ENCODE measurements at regions not wholly inside any gene's neighbourhood (a gene's known extent, or its start where the extent isn't known, plus 50 kb on each side); places are given as distances from the start of the nearest gene placed in this dataset.
"Not testable (repeated sequence)": the region's sequence is repeated elsewhere in the genome, so short reads cannot be mapped to it uniquely, and the experiment has no call there.

DNA sequence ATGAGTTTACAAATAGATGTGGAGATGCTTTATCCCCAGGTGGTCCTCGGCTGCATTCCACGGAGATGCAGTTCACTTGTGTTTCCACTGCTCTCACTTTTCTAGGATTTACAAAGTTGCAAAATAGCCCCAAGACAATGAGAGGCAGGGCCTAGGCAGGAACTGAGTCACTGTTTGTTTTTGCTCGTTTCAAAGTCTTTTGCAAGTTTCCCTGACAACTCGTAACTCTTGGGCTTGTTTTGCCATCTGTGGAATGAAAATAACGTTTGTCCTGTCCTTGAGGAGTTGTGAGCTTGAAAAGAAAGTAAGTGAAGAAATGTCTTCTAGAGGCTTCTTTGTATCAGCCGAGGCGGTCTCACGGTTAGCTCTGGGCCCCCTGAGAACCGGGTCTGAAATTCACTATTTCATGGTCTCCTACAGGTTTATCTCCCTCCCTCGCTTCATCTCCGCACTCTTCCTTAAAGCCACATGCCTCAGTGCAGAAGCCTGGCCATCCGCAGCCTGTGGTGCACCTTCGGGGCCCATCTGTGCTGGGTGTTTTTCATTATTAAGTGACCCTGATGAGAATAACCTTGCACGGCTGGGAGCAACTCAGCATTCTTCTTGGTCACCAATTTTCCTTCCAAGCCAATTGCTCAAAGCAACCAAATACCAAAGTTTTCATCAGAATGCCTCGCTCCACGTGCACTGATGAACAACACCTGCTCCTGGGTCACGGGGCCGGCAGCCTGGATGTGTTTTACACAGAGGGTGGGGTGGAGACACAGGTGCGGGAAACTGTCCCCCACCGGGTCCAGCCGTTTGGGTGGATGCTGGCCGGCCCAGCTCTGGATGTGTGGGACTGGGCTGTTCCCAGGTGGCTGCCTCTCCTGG, 172.4 kb downstream of the LAT start:
- H3K36me3 Mint-ChIP-seq: peaks cover 0 to 11% of the 10 kb centered on the region in 2 donors
- H3K27ac Mint-ChIP-seq; ATAC-seq (ENCODE audit: low read depth in 2 of 2); H3K9me3 Mint-ChIP-seq; DNase-seq; H3K4me3 Mint-ChIP-seq; H3K27me3 Mint-ChIP-seq: not testable (repeated sequence)
- H3K4me1 Mint-ChIP-seq: peaks cover 0 to 15% (median 4%) of the 10 kb centered on the region in 3 donors

DNA sequence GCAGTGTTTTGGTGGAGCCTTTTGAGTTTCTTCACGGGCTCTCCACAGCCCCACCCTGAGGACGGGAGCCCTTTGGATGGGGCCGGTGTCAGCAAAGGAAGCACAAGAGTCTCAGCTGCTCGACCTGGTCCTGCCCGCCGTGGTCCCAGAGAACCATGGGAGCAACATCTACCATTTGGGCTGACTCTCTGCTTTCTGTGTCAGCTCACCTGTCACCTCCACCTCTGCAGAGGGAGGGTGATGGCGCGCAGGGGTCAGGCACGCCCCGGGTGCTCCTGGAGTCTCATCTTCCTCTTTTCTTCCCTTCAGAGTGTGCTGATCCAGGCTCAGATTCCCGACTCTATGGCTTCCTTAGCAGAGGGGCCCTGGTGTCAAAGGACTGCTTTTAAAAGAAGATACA, 171.7 kb downstream of the LAT start:
- Mint-ChIP-seq H3K27me3 (no peaks in the 10 kb centered on the region), H3K27ac (peak overlapping the region in 2 of 6 donors; percentile 37 to 44), H3K36me3 (peaks cover 0 to 11% of the 10 kb centered on the region in 2 donors), H3K9me3 (no peaks in the 10 kb centered on the region), H3K4me1 (peaks cover 0 to 20% (median 4%) of the 10 kb centered on the region in 3 donors), H3K4me3 (peak overlapping the region in 1 of 8 donors; percentile 56)
- no peak for DNase-seq
- ATAC-seq (ENCODE audit: low read depth in 2 of 2): no peak

DNA sequence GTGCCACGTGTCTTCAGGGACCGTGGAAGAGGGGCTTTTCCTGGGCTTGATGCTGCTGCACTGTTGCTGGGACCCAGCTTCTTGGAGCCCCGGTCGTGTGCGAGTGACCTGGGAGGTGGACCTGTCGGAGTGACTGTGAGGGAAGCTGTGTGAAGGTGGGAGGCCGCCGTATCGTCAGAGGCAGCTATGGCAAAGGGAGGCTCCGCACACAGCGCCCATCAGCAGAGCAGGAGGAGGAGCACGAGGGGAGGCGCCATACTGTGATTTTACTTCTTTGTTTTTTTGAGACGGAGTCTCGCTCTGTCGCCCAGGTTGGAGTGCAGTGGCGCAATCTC, 171.0 kb downstream of the LAT start:
- H3K4me3 Mint-ChIP-seq; H3K9me3 Mint-ChIP-seq; H3K27me3 Mint-ChIP-seq; DNase-seq; ATAC-seq (ENCODE audit: low read depth in 2 of 2): not testable (repeated sequence)
- Mint-ChIP-seq H3K4me1 (peaks cover 0 to 23% (median 4%) of the 10 kb centered on the region in 3 donors), H3K27ac (peak overlapping the region in 2 of 6 donors; percentile 18 to 38), H3K36me3 (peaks cover 0 to 11% of the 10 kb centered on the region in 2 donors)

DNA sequence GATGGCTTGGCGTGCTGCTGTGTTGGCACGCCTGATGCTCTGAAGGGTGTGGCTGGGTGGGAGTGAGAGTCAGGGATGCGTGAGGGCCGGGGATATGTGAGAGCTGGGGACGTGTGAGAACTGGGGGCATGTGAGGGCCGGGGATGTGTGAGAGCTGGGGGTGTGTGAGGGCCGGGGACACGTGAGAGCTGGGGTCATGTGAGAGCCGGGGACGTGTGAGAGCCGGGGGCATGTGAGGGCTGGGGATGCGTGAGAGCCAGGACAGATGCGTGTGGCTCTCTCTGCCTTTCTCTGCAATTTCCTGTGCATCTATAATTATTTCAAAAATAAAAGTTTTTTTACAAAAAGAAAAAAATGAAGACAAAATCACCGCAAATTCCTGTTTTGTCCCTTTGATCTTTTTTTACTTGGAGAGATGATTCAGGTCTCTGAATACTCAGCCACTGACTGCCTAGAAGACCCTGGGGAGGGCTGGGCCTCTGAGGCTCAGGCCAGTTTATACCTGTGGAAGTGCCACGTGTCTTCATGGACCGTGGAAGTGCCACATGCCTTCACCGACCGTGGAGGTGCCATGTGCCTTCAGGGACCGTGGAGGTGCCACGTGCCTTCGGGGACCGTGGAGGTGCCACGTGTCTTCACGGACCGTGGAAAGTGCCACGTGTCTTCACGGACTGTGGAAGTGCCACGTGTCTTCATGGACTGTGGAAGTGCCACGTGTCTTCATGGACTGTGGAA, 170.4 kb downstream of the LAT start:
- H3K4me3 Mint-ChIP-seq; H3K27me3 Mint-ChIP-seq; H3K36me3 Mint-ChIP-seq; H3K9me3 Mint-ChIP-seq; DNase-seq; ATAC-seq (ENCODE audit: low read depth in 2 of 2): not testable (repeated sequence)
- Mint-ChIP-seq H3K4me1 (peaks cover 0 to 27% (median 7%) of the 10 kb centered on the region in 3 donors), H3K27ac (peak overlapping the region in 1 of 6 donors; percentile 62)

DNA sequence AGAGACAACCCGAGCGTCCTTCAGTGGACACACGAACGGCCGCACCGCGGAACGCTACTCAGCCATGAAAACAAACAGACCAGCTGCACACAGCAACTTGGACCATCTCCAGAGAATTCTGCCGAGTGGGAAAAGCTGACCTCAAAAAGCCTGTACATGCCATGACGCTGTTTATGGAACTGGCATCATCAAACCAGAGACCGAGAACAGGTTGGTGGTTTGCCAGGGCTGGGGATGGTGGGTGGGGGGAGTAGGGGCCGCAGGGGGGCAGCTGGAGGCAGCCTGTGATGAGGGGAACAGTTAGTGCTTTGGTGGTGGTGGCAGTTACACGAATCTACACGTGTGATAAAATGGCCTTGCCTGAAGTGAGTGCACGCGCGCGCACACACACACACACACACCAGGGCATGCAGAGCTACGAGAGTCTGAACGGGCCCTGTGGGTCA, 169.8 kb downstream of the LAT start:
- DNase-seq (no peak), ATAC-seq (ENCODE audit: low read depth in 2 of 2) (no peak)
- H3K27ac Mint-ChIP-seq: no peak overlapping the region
- no peak overlapping the region for H3K4me3 Mint-ChIP-seq
- peaks cover 5 to 33% (median 11%) of the 10 kb centered on the region in 3 donors for H3K4me1 Mint-ChIP-seq
- H3K9me3 Mint-ChIP-seq: no peaks in the 10 kb centered on the region
- H3K36me3 Mint-ChIP-seq: peaks cover 0 to 4% of the 10 kb centered on the region in 2 donors
- H3K27me3 Mint-ChIP-seq: no peaks in the 10 kb centered on the region

DNA sequence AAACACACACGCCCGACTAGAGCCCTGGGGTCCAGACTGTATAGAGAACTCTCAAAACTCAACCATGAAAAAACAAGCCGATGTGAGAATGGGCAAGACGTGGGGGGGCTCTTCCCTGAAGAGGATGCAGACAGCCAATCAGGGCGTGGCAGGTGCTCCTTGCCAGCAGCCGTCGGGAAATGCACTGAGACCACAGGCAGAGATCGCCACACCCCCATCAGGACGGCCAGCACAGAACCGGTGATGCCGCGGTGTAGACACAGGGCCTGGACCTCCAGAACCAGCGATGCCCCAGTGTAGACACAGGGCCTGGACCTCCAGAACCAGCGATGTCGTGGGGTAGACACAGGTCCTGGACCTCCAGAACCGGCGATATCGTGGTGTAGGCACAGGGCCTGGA, 169.2 kb downstream of the LAT start:
- Mint-ChIP-seq H3K4me1 (peaks cover 11 to 39% (median 17%) of the 10 kb centered on the region in 3 donors), H3K9me3 (no peaks in the 10 kb centered on the region), H3K36me3 (peaks cover 0 to 4% of the 10 kb centered on the region in 2 donors), H3K27me3 (no peaks in the 10 kb centered on the region), H3K27ac (peak overlapping the region in 1 of 6 donors; percentile 81), H3K4me3 (no peak overlapping the region)
- DNase-seq: no peak
- ATAC-seq (ENCODE audit: low read depth in 2 of 2): no peak

DNA sequence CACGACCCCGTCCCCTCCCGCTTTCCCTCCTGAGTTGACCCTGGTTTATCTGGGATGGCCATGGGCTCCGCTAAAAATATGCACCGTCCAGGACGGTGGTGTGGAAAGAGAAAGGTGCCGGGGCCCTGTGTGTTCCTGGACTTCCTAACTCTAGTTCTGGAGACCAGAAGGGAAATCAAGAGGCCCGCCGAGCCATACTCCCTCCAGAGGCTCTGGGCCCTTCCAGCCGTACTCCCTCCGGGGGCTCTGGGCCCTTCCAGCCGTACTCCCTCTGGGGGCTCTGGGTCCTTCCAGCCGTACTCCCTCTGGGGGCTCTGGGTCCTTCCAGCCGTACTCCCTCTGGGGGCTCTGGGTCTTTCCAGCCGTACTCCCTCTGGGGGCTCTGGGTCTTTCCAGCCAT, 168.5 kb downstream of the LAT start:
- ATAC-seq (ENCODE audit: low read depth in 2 of 2); H3K27ac Mint-ChIP-seq; H3K27me3 Mint-ChIP-seq; H3K36me3 Mint-ChIP-seq; DNase-seq; H3K9me3 Mint-ChIP-seq: not testable (repeated sequence)
- H3K4me3 Mint-ChIP-seq: peak overlapping the region in 1 of 8 donors; percentile 51
- H3K4me1 Mint-ChIP-seq: peaks cover 19 to 47% (median 23%) of the 10 kb centered on the region in 3 donors

DNA sequence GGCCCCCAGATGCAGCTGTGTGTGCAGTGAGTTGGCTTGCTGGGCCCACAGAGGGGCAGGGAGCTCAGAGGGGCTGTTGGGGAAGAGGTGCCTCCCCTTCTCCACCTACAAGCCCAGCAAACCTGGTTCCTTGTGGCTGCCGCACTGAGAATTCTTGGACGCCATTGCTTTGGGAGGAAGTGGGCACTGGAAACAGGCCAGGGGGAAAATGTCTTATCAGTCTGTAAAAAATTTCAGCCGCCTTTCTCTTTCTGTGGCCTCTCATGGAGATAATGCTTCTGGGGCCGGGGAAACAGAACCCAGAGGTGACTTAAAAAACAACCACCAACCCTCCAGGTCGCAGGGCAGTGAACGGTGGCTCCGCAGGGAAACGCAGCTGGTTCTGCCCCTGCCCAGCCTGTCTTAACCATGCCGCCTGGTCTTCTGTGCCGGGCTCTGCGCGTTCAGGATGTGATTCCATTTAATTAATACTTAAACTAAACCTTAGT, 167.7 kb downstream of the LAT start:
- not testable (repeated sequence) for H3K9me3 Mint-ChIP-seq; H3K4me3 Mint-ChIP-seq; DNase-seq; H3K36me3 Mint-ChIP-seq; ATAC-seq (ENCODE audit: low read depth in 2 of 2); H3K27me3 Mint-ChIP-seq
- Mint-ChIP-seq H3K27ac (peak overlapping the region in 2 of 6 donors; percentile 19 to 44), H3K4me1 (peaks cover 20 to 53% (median 24%) of the 10 kb centered on the region in 3 donors)

DNA sequence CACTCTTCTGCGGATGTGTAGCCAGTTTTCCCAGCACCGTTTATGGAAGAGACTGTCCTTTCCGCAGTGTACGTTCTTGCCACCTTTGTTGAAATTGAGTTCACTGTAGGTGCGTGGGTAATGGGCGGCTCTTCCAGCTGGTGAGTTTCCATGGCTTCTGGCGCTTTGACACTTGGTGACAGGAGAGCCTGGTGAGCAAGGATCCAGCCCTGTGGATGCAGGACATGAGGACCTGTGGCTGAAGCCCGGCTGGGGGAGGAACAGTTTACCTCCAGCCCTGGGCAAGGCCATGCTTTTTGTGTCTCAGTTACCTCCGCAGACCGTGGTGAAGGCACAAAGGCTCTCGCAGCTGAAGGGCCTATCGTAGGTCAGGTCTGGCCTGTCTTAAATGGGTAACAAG, 166.5 kb downstream of the LAT start:
- no peaks in the 10 kb centered on the region for H3K27me3 Mint-ChIP-seq
- DNase-seq: no peak
- H3K4me1 Mint-ChIP-seq: peaks cover 20 to 58% (median 24%) of the 10 kb centered on the region in 3 donors
- no peaks in the 10 kb centered on the region for H3K9me3 Mint-ChIP-seq
- no peak overlapping the region for H3K27ac Mint-ChIP-seq
- no peaks in the 10 kb centered on the region for H3K36me3 Mint-ChIP-seq
- ATAC-seq (ENCODE audit: low read depth in 2 of 2): no peak
- H3K4me3 Mint-ChIP-seq: no peak overlapping the region

DNA sequence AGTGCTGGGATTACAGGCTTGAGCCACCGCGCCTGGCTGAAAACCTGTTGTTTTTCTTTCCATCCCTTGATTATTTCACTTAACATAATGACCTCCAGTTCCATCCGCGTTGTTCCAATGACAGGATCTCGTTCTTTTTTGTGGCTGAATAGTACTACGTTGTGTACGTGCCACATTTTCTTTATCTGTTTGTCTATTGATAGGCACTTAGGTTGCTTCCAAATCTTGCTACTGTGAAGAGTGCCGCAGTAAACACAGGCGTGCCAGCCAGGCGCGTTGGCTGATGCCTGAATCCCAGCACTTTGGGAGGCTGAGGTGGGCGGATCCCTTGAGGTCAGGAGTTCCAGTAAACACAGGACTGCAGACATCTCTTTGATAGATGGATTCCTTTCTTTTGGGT, 165.1 kb downstream of the LAT start:
- Mint-ChIP-seq H3K4me3 (peak overlapping the region in 3 of 8 donors; percentile 39 to 55 (median 46)), H3K4me1 (peaks cover 20 to 55% (median 28%) of the 10 kb centered on the region in 3 donors), H3K27ac (peak overlapping the region in 5 of 6 donors; percentile 0 to 92 (median 87))
- not testable (repeated sequence) for H3K27me3 Mint-ChIP-seq; DNase-seq; ATAC-seq (ENCODE audit: low read depth in 2 of 2); H3K9me3 Mint-ChIP-seq; H3K36me3 Mint-ChIP-seq

DNA sequence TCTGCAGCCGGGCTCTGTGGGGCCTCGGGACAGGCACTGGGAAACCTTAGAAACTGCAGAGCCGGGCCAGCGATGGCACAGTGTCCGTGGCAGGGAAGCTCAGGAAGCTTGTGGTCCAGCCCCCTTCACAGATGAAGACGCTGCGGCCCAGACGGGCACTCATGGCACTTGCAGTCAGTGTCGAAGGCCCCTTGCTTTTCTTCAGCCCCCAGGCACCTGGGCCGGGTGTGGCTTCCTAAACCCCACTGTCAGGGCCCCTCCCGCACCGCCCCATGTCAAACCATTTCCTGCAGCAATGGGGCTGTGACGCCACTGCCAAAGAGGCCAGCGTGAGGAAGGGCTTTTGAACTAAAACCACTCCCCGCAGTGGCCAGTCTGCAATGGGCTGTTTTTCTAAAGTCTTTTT, 164.0 kb downstream of the LAT start:
- Mint-ChIP-seq H3K9me3 (no peaks in the 10 kb centered on the region), H3K36me3 (no peaks in the 10 kb centered on the region), H3K27me3 (no peaks in the 10 kb centered on the region), H3K27ac (peak overlapping the region in 5 of 6 donors; percentile 79 to 97 (median 87)), H3K4me1 (peaks cover 20 to 51% (median 27%) of the 10 kb centered on the region in 3 donors), H3K4me3 (peak overlapping the region in 6 of 8 donors; percentile 46 to 75 (median 55))
- ATAC-seq (ENCODE audit: low read depth in 2 of 2): peak; percentile 95
- DNase-seq: peak; percentile 63

DNA sequence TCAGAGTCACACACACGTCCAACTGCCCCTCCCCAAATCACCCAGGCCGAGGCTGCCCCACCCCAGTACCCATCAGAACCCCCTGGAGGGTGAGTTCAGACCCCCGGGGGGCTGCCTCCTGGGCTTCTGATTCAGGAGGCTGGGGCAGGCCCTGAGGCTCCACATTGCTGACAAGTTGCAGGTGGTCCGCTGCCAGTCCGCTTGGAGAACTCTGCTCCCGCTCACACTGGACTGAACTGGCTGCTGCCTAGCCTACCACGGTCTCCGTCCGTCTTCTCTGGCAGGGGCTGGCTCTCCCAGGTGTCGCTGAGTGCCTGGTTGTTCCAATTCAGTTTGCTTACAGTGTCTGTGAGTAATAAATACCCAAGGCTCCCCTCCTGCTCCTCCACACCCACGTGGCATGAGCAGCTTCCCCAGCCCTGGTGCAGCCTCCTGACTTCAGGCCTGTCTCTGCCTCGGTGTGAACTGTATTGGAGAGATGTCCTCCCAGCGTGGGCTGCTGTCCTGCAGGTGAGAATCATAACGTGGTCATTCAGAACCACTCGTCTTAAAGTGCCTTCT, 163.4 kb downstream of the LAT start:
- H3K4me1 Mint-ChIP-seq: peaks cover 20 to 49% (median 24%) of the 10 kb centered on the region in 3 donors
- ATAC-seq (ENCODE audit: low read depth in 2 of 2): no peak
- H3K4me3 Mint-ChIP-seq: peak overlapping the region in 6 of 8 donors; percentile 25 to 66 (median 52)

DNA sequence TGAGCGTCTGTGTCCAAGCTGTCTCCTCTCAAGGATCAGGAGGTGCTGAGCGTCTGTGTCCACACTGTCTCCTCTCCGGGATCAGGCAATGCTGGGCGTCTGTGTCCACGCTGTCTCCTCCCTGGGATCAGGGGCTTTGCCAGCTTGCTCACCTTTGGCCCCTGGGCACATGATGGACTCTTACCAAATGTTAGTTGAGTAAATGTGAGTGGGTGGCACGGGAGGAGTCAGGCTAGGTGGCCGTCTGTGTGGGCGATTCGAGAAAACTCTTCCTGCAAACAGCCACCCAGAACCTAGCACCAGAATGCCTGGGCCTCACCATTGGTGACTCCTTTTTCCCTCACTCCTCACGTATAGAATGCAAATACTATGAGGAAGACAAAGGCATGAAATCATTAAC, 162.9 kb downstream of the LAT start:
- H3K9me3 Mint-ChIP-seq; H3K36me3 Mint-ChIP-seq; H3K27me3 Mint-ChIP-seq; DNase-seq; ATAC-seq (ENCODE audit: low read depth in 2 of 2): not testable (repeated sequence)
- Mint-ChIP-seq H3K4me1 (peaks cover 20 to 47% (median 24%) of the 10 kb centered on the region in 3 donors), H3K27ac (peak overlapping the region in 4 of 6 donors; percentile 42 to 87 (median 68)), H3K4me3 (peak overlapping the region in 1 of 8 donors; percentile 30)

More for the DNA sequence above, 163.4 kb downstream of the LAT start:
- Mint-ChIP-seq H3K27ac (peak overlapping the region in 5 of 6 donors; percentile 79 to 97 (median 87)), H3K27me3 (no peaks in the 10 kb centered on the region), H3K36me3 (no peaks in the 10 kb centered on the region), H3K9me3 (no peaks in the 10 kb centered on the region)
- no peak for DNase-seq
